Activated naive CD8-positive, alpha-beta T cell (primary cell): ENCODE measurements at regions not wholly inside any gene's neighbourhood (a gene's known extent, or its start where the extent isn't known, plus 50 kb on each side); places are given as distances from the start of the nearest gene placed in this dataset.

ENCODE experiments used
- H3K27ac Mint-ChIP-seq: one replicate; pipeline ENCODE4 v1.8.0; 2021; ENCODE audit warnings: mixed read lengths
- H3K27me3 Mint-ChIP-seq: one replicate; pipeline ENCODE4 v1.8.0; 2021; ENCODE audit warnings: mixed read lengths
- H3K36me3 Mint-ChIP-seq: one replicate; pipeline ENCODE4 v1.8.0; 2021; ENCODE audit warnings: mixed read lengths
- H3K4me1 Mint-ChIP-seq: one replicate; pipeline ENCODE4 v1.8.0; 2021; ENCODE audit warnings: low read depth, mixed read lengths
- H3K4me3 Mint-ChIP-seq: one replicate; pipeline ENCODE4 v1.8.0; 2021; ENCODE audit warnings: mild to moderate bottlenecking, mixed read lengths
- H3K9me3 Mint-ChIP-seq: one replicate; pipeline ENCODE4 v1.8.0; 2021; ENCODE audit warnings: low read depth, mixed read lengths

GRCh38 chr11:119560961-119561360 lies 138.0 kb upstream of the THY1 start:
- H3K27ac Mint-ChIP-seq, result no peak overlapping the region
- H3K27me3 Mint-ChIP-seq, result peaks cover 12% of the 10 kb centered on the region
- peaks cover 5% of the 10 kb centered on the region for H3K36me3 Mint-ChIP-seq
- H3K4me1 Mint-ChIP-seq, result no peaks in the 10 kb centered on the region
- H3K4me3 Mint-ChIP-seq, result no peak overlapping the region
- peaks cover 5% of the 10 kb centered on the region for H3K9me3 Mint-ChIP-seq

GRCh38 chr11:119560291-119560690 lies 137.3 kb upstream of the THY1 start:
- peaks cover 5% of the 10 kb centered on the region for H3K36me3 Mint-ChIP-seq
- no peaks in the 10 kb centered on the region for H3K4me1 Mint-ChIP-seq
- H3K9me3 Mint-ChIP-seq, result peaks cover 5% of the 10 kb centered on the region
- no peak overlapping the region for H3K4me3 Mint-ChIP-seq
- no peak overlapping the region for H3K27ac Mint-ChIP-seq
- H3K27me3 Mint-ChIP-seq, result peaks cover 12% of the 10 kb centered on the region

GRCh38 chr11:119552106-119552485 lies 129.1 kb upstream of the THY1 start:
- Mint-ChIP-seq H3K4me3 (no peak overlapping the region), H3K27ac (no peak overlapping the region), H3K9me3 (peaks cover 4% of the 10 kb centered on the region), H3K27me3 (peaks cover 4% of the 10 kb centered on the region), H3K4me1 (no peaks in the 10 kb centered on the region), H3K36me3 (peaks cover 5% of the 10 kb centered on the region)

GRCh38 chr11:119551420-119552105 lies 128.6 kb upstream of the THY1 start:
- Mint-ChIP-seq H3K36me3 (peaks cover 5% of the 10 kb centered on the region), H3K27me3 (peaks cover 4% of the 10 kb centered on the region), H3K27ac (no peak overlapping the region), H3K4me3 (no peak overlapping the region), H3K4me1 (no peaks in the 10 kb centered on the region), H3K9me3 (peaks cover 4% of the 10 kb centered on the region)

- Mint-ChIP-seq H3K27me3 (peaks cover 2% of the 10 kb centered on the region), H3K9me3 (peaks cover 4% of the 10 kb centered on the region), H3K4me3 (no peak overlapping the region), H3K4me1 (no peaks in the 10 kb centered on the region), H3K36me3 (no peaks in the 10 kb centered on the region), H3K27ac (no peak overlapping the region)
Measured at GRCh38 chr11:119550053-119550752, 127.2 kb upstream of the THY1 start.

GRCh38 chr11:119547511-119547910 lies 124.5 kb upstream of the THY1 start:
- Mint-ChIP-seq H3K27me3 (peaks cover 2% of the 10 kb centered on the region), H3K4me1 (no peaks in the 10 kb centered on the region), H3K4me3 (no peak overlapping the region), H3K9me3 (peaks cover 4% of the 10 kb centered on the region), H3K36me3 (no peaks in the 10 kb centered on the region), H3K27ac (no peak overlapping the region)

GRCh38 chr11:119545978-119546915 lies 123.3 kb upstream of the THY1 start:
- Mint-ChIP-seq H3K4me3 (no peak overlapping the region), H3K27me3 (peaks cover 2% of the 10 kb centered on the region), H3K27ac (no peak overlapping the region), H3K9me3 (peaks cover 4% of the 10 kb centered on the region), H3K4me1 (no peaks in the 10 kb centered on the region), H3K36me3 (no peaks in the 10 kb centered on the region)

GRCh38 chr11:119540370-119541125 lies 117.6 kb upstream of the THY1 start:
- Mint-ChIP-seq H3K27ac (no peak overlapping the region), H3K4me1 (no peaks in the 10 kb centered on the region), H3K27me3 (peaks cover 3% of the 10 kb centered on the region), H3K4me3 (no peak overlapping the region), H3K9me3 (no peaks in the 10 kb centered on the region), H3K36me3 (no peaks in the 10 kb centered on the region)

- peaks cover 5% of the 10 kb centered on the region for H3K27me3 Mint-ChIP-seq
- no peaks in the 10 kb centered on the region for H3K36me3 Mint-ChIP-seq
- H3K27ac Mint-ChIP-seq, result no peak overlapping the region
- H3K4me3 Mint-ChIP-seq, result no peak overlapping the region
- no peaks in the 10 kb centered on the region for H3K4me1 Mint-ChIP-seq
- no peaks in the 10 kb centered on the region for H3K9me3 Mint-ChIP-seq
Measured at GRCh38 chr11:119539583-119539982, 116.6 kb upstream of the THY1 start.

- no peaks in the 10 kb centered on the region for H3K36me3 Mint-ChIP-seq
- no peaks in the 10 kb centered on the region for H3K4me1 Mint-ChIP-seq
- no peak overlapping the region for H3K4me3 Mint-ChIP-seq
- no peak overlapping the region for H3K27ac Mint-ChIP-seq
- H3K9me3 Mint-ChIP-seq, result no peaks in the 10 kb centered on the region
- peaks cover 5% of the 10 kb centered on the region for H3K27me3 Mint-ChIP-seq
Measured at GRCh38 chr11:119538753-119539152, 115.8 kb upstream of the THY1 start.

- no peaks in the 10 kb centered on the region for H3K4me1 Mint-ChIP-seq
- no peaks in the 10 kb centered on the region for H3K36me3 Mint-ChIP-seq
- no peaks in the 10 kb centered on the region for H3K9me3 Mint-ChIP-seq
- no peak overlapping the region for H3K27ac Mint-ChIP-seq
- no peak overlapping the region for H3K4me3 Mint-ChIP-seq
- peaks cover 5% of the 10 kb centered on the region for H3K27me3 Mint-ChIP-seq
Measured at GRCh38 chr11:119537306-119538253, 114.6 kb upstream of the THY1 start.

- H3K36me3 Mint-ChIP-seq, result no peaks in the 10 kb centered on the region
- H3K4me3 Mint-ChIP-seq, result no peak overlapping the region
- no peak overlapping the region for H3K27ac Mint-ChIP-seq
- H3K4me1 Mint-ChIP-seq, result no peaks in the 10 kb centered on the region
- H3K27me3 Mint-ChIP-seq, result peaks cover 5% of the 10 kb centered on the region
- H3K9me3 Mint-ChIP-seq, result no peaks in the 10 kb centered on the region
Measured at GRCh38 chr11:119536801-119537200, 113.8 kb upstream of the THY1 start.

GRCh38 chr11:119533921-119534736 lies 111.2 kb upstream of the THY1 start:
- Mint-ChIP-seq H3K27me3 (peaks cover 5% of the 10 kb centered on the region), H3K4me1 (no peaks in the 10 kb centered on the region), H3K9me3 (no peaks in the 10 kb centered on the region), H3K36me3 (no peaks in the 10 kb centered on the region), H3K4me3 (no peak overlapping the region), H3K27ac (no peak overlapping the region)
